K562 (cell line): ENCODE measurements at regions not wholly inside any gene's neighbourhood (a gene's known extent, or its start where the extent isn't known, plus 50 kb on each side); places are given as distances from the start of the nearest gene placed in this dataset.

Experiments used
- ATAC-seq: fragments of 200-7000 bp; cut with Tn5 transposase; 3 replicates; pipeline ENCODE4 v1.9.1; 2020; ENCODE audit warnings: moderate library complexity
- BruUV-seq: library from RNA; stranded (reverse); fragments of 400-500 nt; replicated peaks from 2 replicates; lab custom pipeline; 2021; lab: Mats Ljungman, UMichigan
- CTCF ChIA-PET: fragments of 300-600 bp; formaldehyde crosslinking; extraction: SDS; loops from one replicate; lab custom pipeline; 2021; ENCODE audit warnings: low intra/inter-chr PET ratio; lab: Yijun Ruan, JAX
- POLR2A ChIA-PET: fragments of 300-600, 350-650 bp; sonication (Branson Sonifier 250); formaldehyde crosslinking; extraction: SDS; loops from one replicate; lab custom pipeline; 2021; ENCODE audit warnings: antibody characterized with exemption, inconsistent platforms; lab: Yijun Ruan, JAX
- DNase-seq, 4 experiments: peaks; one replicate each; pipeline versions ENCODE4 v3.0.0 to v3.0.0-alpha.2; 2011 to 2018; ENCODE audit warnings: low spot score in 3 of 4, mixed read lengths in 3 of 4; ENCODE audit errors: extremely low read depth in 1 of 4
- FAIRE-seq: peaks from 2 replicates; lab custom pipeline; 2011; peaks lifted over from hg19 to GRCh38; lab: Jason Lieb, UNC
- H2AFZ ChIP-seq: 2 replicates; pipeline ENCODE4 v1.6.0; 2011; ENCODE audit warnings: low read depth, low read length, control low read depth, inconsistent platforms
- H3K27ac ChIP-seq: fragments of 200-600 bp; 3 replicates; pipeline ENCODE4 v1.8.0; 2011; ENCODE audit warnings: low read depth, mild to moderate bottlenecking, control low read depth, inconsistent platforms, low read length, moderate library complexity, mixed read lengths; ENCODE audit errors: extremely low read depth
- H3K27me3 ChIP-seq, 2 experiments: fragments of 300-600 bp in 1 of 2; 2 replicates in 1 of 2; 3 replicates in 1 of 2; pipeline versions ENCODE4 v1.6.0 to v1.8.0; 2011; ENCODE audit warnings: inconsistent platforms in 2 of 2, low read length in 2 of 2, mild to moderate bottlenecking in 1 of 2, mixed read lengths in 1 of 2, moderate library complexity in 1 of 2; ENCODE audit not compliant: control insufficient read depth in 2 of 2, insufficient read depth in 2 of 2
- H3K36me3 ChIP-seq: fragments of 300-600 bp; 3 replicates; pipeline ENCODE4 v1.8.0; 2011; ENCODE audit warnings: mild to moderate bottlenecking, low read length, inconsistent platforms; ENCODE audit not compliant: control insufficient read depth, insufficient read depth
- H3K4me1 ChIP-seq, 2 experiments: fragments of 200-600 bp in 1 of 2; replicated peaks in 1 of 2; 2 replicates in 1 of 2; 3 replicates in 1 of 2; pipeline versions ENCODE4 v1.5.1 to v1.8.0; 2011; ENCODE audit warnings: inconsistent platforms in 2 of 2, low read length in 2 of 2, mild to moderate bottlenecking in 1 of 2, mixed read lengths in 1 of 2, moderate library complexity in 1 of 2; ENCODE audit not compliant: control insufficient read depth in 2 of 2, insufficient read depth in 2 of 2
- H3K4me2 ChIP-seq: 2 replicates; pipeline ENCODE4 v1.6.1; 2011; ENCODE audit warnings: low read length, control low read depth, inconsistent platforms, mixed read lengths; ENCODE audit not compliant: insufficient read depth
- H3K4me3 ChIP-seq: fragments of 200-600 bp; sonication (generic), shearing (Covaris generic); 2 replicates; pipeline ENCODE4 v1.5.1; 2016; ENCODE audit warnings: control low read depth, inconsistent platforms
- H3K79me2 ChIP-seq: fragments of 200-600 bp; 3 replicates; pipeline ENCODE4 v1.8.0; 2011; ENCODE audit warnings: low read length, inconsistent platforms; ENCODE audit not compliant: control insufficient read depth, insufficient read depth
- H3K9ac ChIP-seq, 2 experiments: 2 replicates each; pipeline versions ENCODE4 v1.6.0 to v1.6.1; 2011; ENCODE audit warnings: low read depth in 2 of 2, low read length in 2 of 2, control low read depth in 1 of 2, inconsistent platforms in 1 of 2, mild to moderate bottlenecking in 1 of 2, mixed read lengths in 1 of 2; ENCODE audit not compliant: insufficient read depth in 1 of 2
- H3K9me1 ChIP-seq: one replicate; pipeline ENCODE4 v1.6.0; 2011; ENCODE audit warnings: inconsistent platforms, mild to moderate bottlenecking, low read length, moderate library complexity; ENCODE audit not compliant: control insufficient read depth, insufficient read depth
- H3K9me3 ChIP-seq: replicated peaks from 2 replicates; pipeline ENCODE4 v1.5.1; 2011; ENCODE audit warnings: low read depth, low read length, inconsistent platforms; ENCODE audit not compliant: control insufficient read depth, insufficient read depth
- H4K20me1 ChIP-seq: replicated peaks from 2 replicates; pipeline ENCODE4 v1.6.1; 2011; ENCODE audit warnings: low read length, inconsistent platforms, mixed read lengths; ENCODE audit not compliant: control insufficient read depth, insufficient read depth
- FOS ChIP-seq: IDR thresholded peaks from 3 replicates; pipeline ENCODE4 v1.6.1; 2011; ENCODE audit not compliant: insufficient read length; ENCODE audit errors: extremely low read depth
- GABPB1 ChIP-seq: sonication (generic); formaldehyde crosslinking; IDR thresholded peaks from 2 replicates; pipeline ENCODE4 v1.8.0; 2022; ENCODE audit warnings: mild to moderate bottlenecking, missing genetic modification reagents
- MCM5 ChIP-seq: fragments of 450-650 bp; IDR thresholded peaks from 2 replicates; pipeline ENCODE4 v1.6.1; 2016; ENCODE audit warnings: low read depth
- PHF21A ChIP-seq: fragments of 450-650 bp; IDR thresholded peaks from 2 replicates; pipeline ENCODE4 v1.6.1; 2017; ENCODE audit warnings: low read depth, borderline replicate concordance
- ZBED1 ChIP-seq: IDR thresholded peaks from 2 replicates; pipeline ENCODE4 v1.6.1; 2014
- ZBTB43 ChIP-seq: sonication (generic); formaldehyde crosslinking; IDR thresholded peaks from 2 replicates; pipeline ENCODE4 v1.8.0; 2023; ENCODE audit warnings: mild to moderate bottlenecking, missing genetic modification reagents
- WGBS: fragments of 100-300 bp; shearing (Covaris generic); methylation state at CpG from one replicate; pipeline ENCODE4 v1.1.6; 2016; ENCODE audit warnings: low coverage, mixed read lengths; ENCODE audit not compliant: insufficient coverage; ENCODE audit errors: missing lambda C conversion rate; 5-methylcytosine and 5-hydroxymethylcytosine counted together
- in situ Hi-C: fragments of 300-500 bp; cut with MboI; formaldehyde crosslinking; loops from 4 replicates; pipeline ENCODE4 v1.15.0; 2018; ENCODE audit warnings: inconsistent platforms, mixed read lengths
- intact Hi-C: fragments of 100-400 bp; cut with micrococcal nuclease; formaldehyde crosslinking; loops from 2 replicates; pipeline ENCODE4 v1.14.2; 2022

- TF ChIP-seq FOS (no peak), ZBED1 (no peak), GABPB1 (no peak), PHF21A (no peak), ZBTB43 (CRISPR knock-in tag) (no peak), MCM5 (no peak)
- TF ChIP-seq, all 486 proteins: peak for 0
- Histone ChIP-seq H3K79me2 (no peaks in the 10 kb centered on the region), H3K36me3 (no peaks in the 10 kb centered on the region), H3K9ac (no peak overlapping the region), H3K9me1 (no peaks in the 10 kb centered on the region), H3K27ac (no peak overlapping the region), H3K4me1 (peaks cover 0 to 11% of the 10 kb centered on the region in 2 experiments; a peak in 2 of 5 replicates), H3K4me3 (no peak overlapping the region), H2AFZ (no peak overlapping the region), H3K4me2 (no peak overlapping the region), H4K20me1 (no peaks in the 10 kb centered on the region), H3K9me3 (no peaks in the 10 kb centered on the region), H3K27me3 (peaks cover 0 to 8% of the 10 kb centered on the region in 2 experiments; a peak in 2 of 5 replicates)
- intact Hi-C loops (no loop called here), in situ Hi-C loops (no loop called here)
- ATAC-seq (no peak), DNase-seq (no peak), FAIRE-seq (no peak)
- BruUV-seq, result no TSS peak
- 43% methylated on average over 3 of the region's 3 CpGs for whole genome bisulfite sequencing
- ChIA-PET CTCF (interaction anchor here (0.5 to 2.2 kb wide), 4 partner anchors 131 to 440 kb away, joined by 4 to 31 read pairs (median 14); no protein-coding TSS in a partner anchor), POLR2A (no interaction called here)
These were observed 374.1 kb upstream of the RASGEF1B start for GRCh38 chr4:81845761-81846160.
